ENCODE measurements at regions not wholly inside any gene's neighbourhood (a gene's known extent, or its start where the extent isn't known, plus 50 kb on each side); places are given as distances from the start of the nearest gene placed in this dataset.

DNA sequence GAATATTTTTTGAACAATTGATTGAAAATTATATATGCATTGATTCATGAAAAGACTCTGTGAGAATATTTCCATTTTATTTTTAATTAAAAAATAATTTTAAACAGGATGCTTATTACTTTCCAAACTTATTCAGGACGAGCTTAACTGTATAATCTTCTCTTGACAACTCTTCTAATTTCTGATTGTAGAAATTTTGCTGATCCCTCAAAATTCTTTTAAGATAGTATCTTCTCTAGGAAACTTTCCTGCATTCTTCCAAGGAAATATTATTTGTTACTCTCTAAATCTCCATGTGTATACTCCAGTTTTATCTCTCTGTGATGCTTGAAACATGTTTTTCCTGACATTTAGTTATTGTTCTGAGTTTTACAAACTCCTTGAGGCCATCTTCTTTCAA lies 197.2 kb downstream of the BCHE start:
- no peaks in the 10 kb centered on the region for H3K27me3 ChIP-seq
- 64 to 77% methylated on average over 1 of the region's 1 CpG for WGBS, 2 donors

GRCh38 chr3:165638034-165638433 lies 199.2 kb downstream of the BCHE start:
- no peak overlapping the region for H3K4me3 ChIP-seq
- TF ChIP-seq CTCF (IDR thresholded peaks at IDR 0.05) (no peak), POLR2A (IDR thresholded peaks at IDR 0.05) (no peak)
- H3K9me3 ChIP-seq = no peaks in the 10 kb centered on the region
- no peak for DNase-seq
- WGBS, 2 donors = 86 to 91% methylated on average over 6 of the region's 6 CpGs
- intact Hi-C loops (cut with DNase I; ENCODE audit: low total_unique reads) = no loop called here
- no peaks in the 10 kb centered on the region for H3K36me3 ChIP-seq (ENCODE audit: low read depth, missing control alignments)
- H3K27me3 ChIP-seq = no peaks in the 10 kb centered on the region
- H3K4me1 ChIP-seq = no peaks in the 10 kb centered on the region
- H3K27ac ChIP-seq = no peak overlapping the region

More for the DNA sequence above, 197.2 kb downstream of the BCHE start:
- no peak overlapping the region for H3K4me3 ChIP-seq
- no peaks in the 10 kb centered on the region for H3K9me3 ChIP-seq
- H3K27ac ChIP-seq = no peak overlapping the region
- no peak for DNase-seq
- H3K4me1 ChIP-seq = no peaks in the 10 kb centered on the region
- no peaks in the 10 kb centered on the region for H3K36me3 ChIP-seq (ENCODE audit: low read depth, missing control alignments)
- TF ChIP-seq POLR2A (IDR thresholded peaks at IDR 0.05) (no peak), CTCF (IDR thresholded peaks at IDR 0.05) (no peak)
- intact Hi-C loops (cut with DNase I; ENCODE audit: low total_unique reads) = no loop called here

DNA sequence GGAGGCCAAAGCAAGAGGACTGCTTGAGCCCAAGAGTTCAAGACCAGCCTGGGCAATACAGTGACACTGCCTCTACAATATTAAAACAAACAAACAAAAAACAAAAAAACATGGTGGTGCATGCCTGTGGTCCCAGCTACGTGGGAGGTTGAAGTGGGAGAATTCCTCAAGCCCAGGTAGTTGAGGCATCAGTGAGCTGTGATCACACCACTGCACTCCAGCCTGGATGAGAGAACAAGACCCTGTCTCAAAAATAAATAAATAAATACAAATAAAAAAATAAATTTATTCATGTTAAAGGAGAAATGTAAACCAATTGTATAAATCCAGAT lies 200.6 kb downstream of the BCHE start:
- no peaks in the 10 kb centered on the region for H3K36me3 ChIP-seq (ENCODE audit: low read depth, missing control alignments)
- no peaks in the 10 kb centered on the region for H3K9me3 ChIP-seq
- H3K4me3 ChIP-seq = no peak overlapping the region
- WGBS, 2 donors = 83 to 94% methylated on average over 1 of the region's 1 CpG
- H3K27ac ChIP-seq = no peak overlapping the region
- intact Hi-C loops (cut with DNase I; ENCODE audit: low total_unique reads) = no loop called here
- TF ChIP-seq CTCF (IDR thresholded peaks at IDR 0.05) = no peak
- TF ChIP-seq POLR2A (IDR thresholded peaks at IDR 0.05) = no peak
- no peak for DNase-seq
- no peaks in the 10 kb centered on the region for H3K4me1 ChIP-seq
- no peaks in the 10 kb centered on the region for H3K27me3 ChIP-seq

- Histone ChIP-seq H3K36me3 (ENCODE audit: low read depth, missing control alignments) (no peaks in the 10 kb centered on the region), H3K27ac (no peak overlapping the region), H3K4me3 (no peak overlapping the region), H3K4me1 (no peaks in the 10 kb centered on the region), H3K27me3 (no peaks in the 10 kb centered on the region), H3K9me3 (no peaks in the 10 kb centered on the region)
- 78% methylated on average over 5 of the region's 5 CpGs for WGBS, 2 donors
- no peak for DNase-seq
- intact Hi-C loops (cut with DNase I; ENCODE audit: low total_unique reads) = no loop called here
- TF ChIP-seq POLR2A (IDR thresholded peaks at IDR 0.05) = no peak
- TF ChIP-seq CTCF (IDR thresholded peaks at IDR 0.05) = no peak
These were observed 201.2 kb downstream of the BCHE start for GRCh38 chr3:165635791-165636683.

DNA sequence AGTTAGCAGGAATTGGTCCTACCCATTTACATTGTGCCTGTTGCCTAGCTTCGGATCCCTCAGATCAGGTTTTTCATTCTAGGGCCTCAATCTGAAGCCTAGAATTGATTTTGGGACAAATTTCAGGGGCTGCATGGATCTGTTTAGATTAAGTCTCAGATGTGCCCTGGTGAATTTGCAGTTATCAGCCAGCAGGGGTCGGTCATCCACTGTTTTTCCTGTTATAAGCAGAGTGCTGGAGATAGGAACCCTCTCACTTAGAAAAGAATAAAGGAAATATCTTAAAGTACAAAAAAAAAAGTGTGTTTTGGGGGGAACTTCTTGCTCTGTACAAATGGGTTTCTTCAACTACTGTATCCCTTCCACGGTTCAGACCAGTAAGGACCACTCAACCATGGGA lies 212.5 kb downstream of the BCHE start:
- no peaks in the 10 kb centered on the region for H3K36me3 ChIP-seq (ENCODE audit: low read depth, missing control alignments)
- WGBS, 2 donors = 83% methylated on average over 3 of the region's 3 CpGs
- intact Hi-C loops (cut with DNase I; ENCODE audit: low total_unique reads) = no loop called here
- no peaks in the 10 kb centered on the region for H3K27me3 ChIP-seq
- H3K4me3 ChIP-seq = no peak overlapping the region
- no peak overlapping the region for H3K27ac ChIP-seq
- no peaks in the 10 kb centered on the region for H3K9me3 ChIP-seq
- no peaks in the 10 kb centered on the region for H3K4me1 ChIP-seq
- no peak for DNase-seq
- TF ChIP-seq CTCF (IDR thresholded peaks at IDR 0.05) = no peak
- TF ChIP-seq POLR2A (IDR thresholded peaks at IDR 0.05) = no peak
